GM23338 (cell line): ENCODE measurements at regions not wholly inside any gene's neighbourhood (a gene's known extent, or its start where the extent isn't known, plus 50 kb on each side); places are given as distances from the start of the nearest gene placed in this dataset.

Experiments used
- CTCF ChIP-seq, 2 experiments: fragments of 200-600 bp in 1 of 2; sonication (generic) in 1 of 2; conservative IDR thresholded peaks; 2 replicates each; pipeline versions ENCODE4 v1.5.1 to v1.6.1; 2016 to 2017; ENCODE audit warnings: antibody characterized with exemption in 2 of 2, low read depth in 2 of 2, mild to moderate bottlenecking in 2 of 2, moderate library complexity in 1 of 2
- EZH2 ChIP-seq: fragments of 200-600 bp; sonication (generic); IDR thresholded peaks from one replicate; pipeline ENCODE4 v1.8.0; 2017; ENCODE audit warnings: antibody characterized with exemption, mild to moderate bottlenecking, low read depth; ENCODE audit not compliant: unreplicated experiment
- JUNB ChIP-seq: IDR thresholded peaks from one replicate; pipeline ENCODE4 v1.6.1; 2016; ENCODE audit warnings: antibody characterized with exemption; ENCODE audit not compliant: unreplicated experiment
- NANOG ChIP-seq: IDR thresholded peaks from 2 replicates; pipeline ENCODE4 v1.6.1; 2016; ENCODE audit warnings: antibody characterized with exemption, borderline replicate concordance
- REST ChIP-seq: IDR thresholded peaks from one replicate; pipeline ENCODE4 v1.6.1; 2018; ENCODE audit warnings: antibody characterized with exemption; ENCODE audit not compliant: unreplicated experiment
- ZNF114 ChIP-seq: fragments of 250-450 bp; sonication (Bioruptor Pico); IDR thresholded peaks from 2 replicates; pipeline ENCODE4 v1.5.0; 2020; ENCODE audit warnings: mild to moderate bottlenecking, moderate library complexity

- TF ChIP-seq EZH2 = no peak
- no peak for TF ChIP-seq CTCF (conservative IDR thresholded peaks at IDR 0.05; ENCODE audit: low read depth in 2 of 2)
- no peak for TF ChIP-seq ZNF114
- TF ChIP-seq NANOG = no peak
- TF ChIP-seq REST = no peak
- TF ChIP-seq JUNB = no peak
These were observed 151.1 kb upstream of the BCOR start for GRCh38 chrX:40248822-40249221.
